ENCODE measurements at regions not wholly inside any gene's neighbourhood (a gene's known extent, or its start where the extent isn't known, plus 50 kb on each side); places are given as distances from the start of the nearest gene placed in this dataset.

DNA sequence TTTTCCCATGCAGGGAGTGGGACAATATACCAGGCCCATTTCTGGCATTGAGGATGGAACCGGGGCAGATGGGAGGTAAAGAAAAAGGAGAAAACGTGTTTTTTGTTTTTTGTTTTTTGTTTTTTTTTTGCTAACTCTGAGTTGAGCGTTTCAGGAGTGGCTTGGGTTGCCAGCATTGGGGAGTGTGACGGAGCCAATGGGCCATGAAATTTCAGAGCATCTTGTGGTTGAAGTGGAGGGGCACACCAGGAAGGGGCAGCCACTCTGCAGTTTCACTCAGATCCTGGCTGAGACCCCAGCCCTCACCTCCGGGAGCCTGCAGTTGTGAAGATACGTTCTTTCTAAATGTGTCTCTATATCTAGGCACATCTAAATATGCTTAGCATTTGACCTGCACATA is 240.5 kb downstream of the TLE3 start:
- TF ChIP-seq, protein P1, sequence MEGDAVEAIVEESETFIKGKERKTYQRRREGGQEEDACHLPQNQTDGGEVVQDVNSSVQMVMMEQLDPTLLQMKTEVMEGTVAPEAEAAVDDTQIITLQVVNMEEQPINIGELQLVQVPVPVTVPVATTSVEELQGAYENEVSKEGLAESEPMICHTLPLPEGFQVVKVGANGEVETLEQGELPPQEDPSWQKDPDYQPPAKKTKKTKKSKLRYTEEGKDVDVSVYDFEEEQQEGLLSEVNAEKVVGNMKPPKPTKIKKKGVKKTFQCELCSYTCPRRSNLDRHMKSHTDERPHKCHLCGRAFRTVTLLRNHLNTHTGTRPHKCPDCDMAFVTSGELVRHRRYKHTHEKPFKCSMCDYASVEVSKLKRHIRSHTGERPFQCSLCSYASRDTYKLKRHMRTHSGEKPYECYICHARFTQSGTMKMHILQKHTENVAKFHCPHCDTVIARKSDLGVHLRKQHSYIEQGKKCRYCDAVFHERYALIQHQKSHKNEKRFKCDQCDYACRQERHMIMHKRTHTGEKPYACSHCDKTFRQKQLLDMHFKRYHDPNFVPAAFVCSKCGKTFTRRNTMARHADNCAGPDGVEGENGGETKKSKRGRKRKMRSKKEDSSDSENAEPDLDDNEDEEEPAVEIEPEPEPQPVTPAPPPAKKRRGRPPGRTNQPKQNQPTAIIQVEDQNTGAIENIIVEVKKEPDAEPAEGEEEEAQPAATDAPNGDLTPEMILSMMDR (optimal IDR thresholded peaks at IDR 0.05 in 1 of 3, IDR thresholded peaks at IDR 0.05 in 1 of 3, conservative IDR thresholded peaks at IDR 0.05 in 1 of 3; ENCODE audit: extremely low read depth in 1 of 3, insufficient read depth in 2 of 3, low read length in 3 of 3) = no peak
- TF ChIP-seq EZH2 (IDR thresholded peaks at IDR 0.05; ENCODE audit: low read length) = no peak

Measured in keratinocyte (primary cell).